Endothelial cell of umbilical vein (primary cell): ENCODE measurements at regions not wholly inside any gene's neighbourhood (a gene's known extent, or its start where the extent isn't known, plus 50 kb on each side); places are given as distances from the start of the nearest gene placed in this dataset.

ENCODE experiments used
- BruUV-seq: library from RNA; stranded (reverse); fragments of 400-500 nt; replicated peaks from 2 replicates; lab custom pipeline; 2021; lab: Mats Ljungman, UMichigan
- CTCF ChIA-PET: fragments of 300-600, 350-600 bp; sonication (Branson Sonifier 250); formaldehyde crosslinking; loops from one replicate; lab custom pipeline; 2021; ENCODE audit warnings: antibody characterized with exemption, inconsistent platforms; lab: Charles Lee
- POLR2A ChIA-PET: fragments of 300-600, 350-600 bp; sonication (Branson Sonifier 250); formaldehyde crosslinking; loops from one replicate; lab custom pipeline; 2021; ENCODE audit warnings: antibody characterized with exemption, inconsistent platforms; lab: Charles Lee
- DNase-seq: peaks from one replicate; pipeline ENCODE4 v3.0.0-alpha.2; 2011; ENCODE audit warnings: low read depth, low spot score
- FAIRE-seq: peaks from 2 replicates; lab custom pipeline; 2011; peaks lifted over from hg19 to GRCh38; lab: Jason Lieb, UNC
- H2AFZ ChIP-seq: 2 replicates; pipeline ENCODE4 v1.6.0; 2012; ENCODE audit warnings: low read depth, low read length, control low read depth, inconsistent platforms
- H3K27ac ChIP-seq: 2 replicates; pipeline ENCODE4 v1.5.1; 2011; ENCODE audit warnings: low read depth, mild to moderate bottlenecking, control low read depth, low read length, moderate library complexity; ENCODE audit not compliant: insufficient read depth
- H3K27me3 ChIP-seq, 2 experiments: 2 replicates each; pipeline versions ENCODE4 v1.6.0 to v1.6.1; 2011; ENCODE audit warnings: low read length in 2 of 2, mixed read lengths in 1 of 2; ENCODE audit not compliant: control insufficient read depth in 2 of 2, insufficient read depth in 2 of 2
- H3K36me3 ChIP-seq, 2 experiments: 2 replicates in 1 of 2; 3 replicates in 1 of 2; pipeline ENCODE4 v1.5.1; 2011; ENCODE audit warnings: low read length in 2 of 2, mild to moderate bottlenecking in 1 of 2, moderate library complexity in 1 of 2; ENCODE audit not compliant: control insufficient read depth in 2 of 2, insufficient read depth in 2 of 2; ENCODE audit errors: extremely low read depth in 1 of 2
- H3K4me1 ChIP-seq: 3 replicates; pipeline ENCODE4 v1.5.1; 2011; ENCODE audit warnings: mild to moderate bottlenecking, low read length; ENCODE audit not compliant: control insufficient read depth, insufficient read depth; ENCODE audit errors: extremely low read depth
- H3K4me2 ChIP-seq: 2 replicates; pipeline ENCODE4 v1.6.1; 2011; ENCODE audit warnings: low read length, control low read depth, mixed read lengths; ENCODE audit not compliant: insufficient read depth
- H3K4me3 ChIP-seq, 3 experiments: fragments of 200-600 bp in 1 of 3; sonication (generic), shearing (Covaris generic) in 1 of 3; replicated peaks in 1 of 3; 2 replicates each; pipeline ENCODE4 v1.5.1; 2011 to 2016; ENCODE audit warnings: control low read depth in 3 of 3, low read length in 3 of 3, mild to moderate bottlenecking in 2 of 3, inconsistent platforms in 1 of 3, low read depth in 1 of 3, moderate library complexity in 1 of 3; ENCODE audit not compliant: insufficient read depth in 1 of 3
- H3K79me2 ChIP-seq: 2 replicates; pipeline ENCODE4 v1.6.0; 2012; ENCODE audit warnings: low read length, inconsistent platforms; ENCODE audit not compliant: control insufficient read depth, insufficient read depth
- H3K9ac ChIP-seq: replicated peaks from 2 replicates; pipeline ENCODE3; 2011; ENCODE audit warnings: low read length, control low read depth; ENCODE audit not compliant: insufficient read depth; ENCODE audit errors: extremely low read depth
- H3K9me1 ChIP-seq: replicated peaks from 3 replicates; pipeline ENCODE4 v1.6.0; 2011; ENCODE audit warnings: mild to moderate bottlenecking, low read length; ENCODE audit not compliant: control insufficient read depth, insufficient read depth; ENCODE audit errors: extremely low read depth
- H3K9me3 ChIP-seq: replicated peaks from 2 replicates; pipeline ENCODE4 v1.5.1; 2012; ENCODE audit warnings: low read length, inconsistent platforms; ENCODE audit not compliant: control insufficient read depth, insufficient read depth
- H4K20me1 ChIP-seq: replicated peaks from 2 replicates; pipeline ENCODE3; 2011; ENCODE audit warnings: mild to moderate bottlenecking, low read length; ENCODE audit not compliant: control insufficient read depth, insufficient read depth; ENCODE audit errors: extremely low read depth
- EZH2 ChIP-seq: IDR thresholded peaks from 2 replicates; pipeline ENCODE4 v1.6.1; 2012; ENCODE audit warnings: borderline replicate concordance, low read depth, mild to moderate bottlenecking, moderate library complexity, low read length, inconsistent platforms; ENCODE audit not compliant: severe bottlenecking
- FOS ChIP-seq: IDR thresholded peaks from 2 replicates; pipeline ENCODE4 v1.6.1; 2011; ENCODE audit warnings: mild to moderate bottlenecking, low read length, moderate library complexity, borderline replicate concordance; ENCODE audit not compliant: insufficient read depth
- GATA2 ChIP-seq: IDR thresholded peaks from 2 replicates; pipeline ENCODE4 v1.7.0; 2011; ENCODE audit warnings: low read depth, mild to moderate bottlenecking, moderate library complexity, mixed read lengths, low read length; ENCODE audit not compliant: insufficient read length, insufficient read depth
- JUN ChIP-seq: IDR thresholded peaks from 2 replicates; pipeline ENCODE4 v1.6.1; 2011; ENCODE audit warnings: borderline replicate concordance, low read depth; ENCODE audit not compliant: insufficient read length, insufficient read depth
- MYC ChIP-seq: IDR thresholded peaks from one replicate; pipeline ENCODE4 v1.6.1; 2011; ENCODE audit warnings: mild to moderate bottlenecking, low read depth, low read length
- POLR2A ChIP-seq: IDR thresholded peaks from 2 replicates; pipeline ENCODE4 v1.6.1; 2012; ENCODE audit warnings: low read depth, mild to moderate bottlenecking, control low read depth, low read length
- POLR2AphosphoS5 ChIP-seq: IDR thresholded peaks from 2 replicates; pipeline ENCODE4 v1.6.1; 2012; ENCODE audit warnings: low read depth, mild to moderate bottlenecking, control low read depth, low read length, moderate library complexity; ENCODE audit not compliant: insufficient read depth
- dilution Hi-C: fragments of 300-500 bp; cut with MboI; formaldehyde crosslinking; loops from one replicate; pipeline ENCODE4 v1.15.0; 2019; ENCODE audit warnings: low sequenced_read_pairs; ENCODE audit not compliant: extremely low pct_ligation_motif_present
- intact Hi-C: fragments of 100-400 bp; cut with micrococcal nuclease; formaldehyde crosslinking; loops from one replicate; pipeline ENCODE4 v1.10.0; 2022
- TF ChIP-seq, protein P1 (sequence below), 2 donors: IDR thresholded peaks; 1 replicate in 1 of 2; 2 replicates in 1 of 2; pipeline ENCODE4 v1.5.1; 2011; ENCODE audit warnings: low read length in 2 of 2, mild to moderate bottlenecking in 2 of 2, moderate library complexity in 2 of 2, control low read depth in 1 of 2, inconsistent platforms in 1 of 2, low read depth in 1 of 2; ENCODE audit not compliant: insufficient read depth in 1 of 2; ENCODE audit errors: extremely low read depth in 1 of 2
- TF ChIP-seq, protein P2 (sequence below): IDR thresholded peaks from 2 replicates; pipeline ENCODE4 v1.6.1; 2011; ENCODE audit not compliant: insufficient read depth, insufficient read length

DNA sequence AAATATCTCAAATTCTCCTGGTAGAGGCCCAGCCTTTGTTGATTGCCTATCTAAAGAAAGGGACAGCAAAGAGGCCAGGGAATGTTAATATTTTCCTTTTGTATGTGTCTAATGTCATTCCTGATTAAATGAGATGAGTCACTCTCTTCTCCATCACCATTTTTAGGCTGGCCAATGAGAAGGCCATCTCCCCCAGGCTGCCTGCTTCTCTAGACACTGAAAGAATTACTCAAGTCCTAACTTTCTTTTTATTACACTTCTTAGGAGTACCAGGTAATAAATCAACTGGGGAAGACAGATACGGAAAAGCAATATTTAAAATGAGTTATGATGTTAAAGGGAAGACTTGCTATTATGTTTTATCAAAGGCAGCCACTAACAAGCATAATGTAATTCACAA lies 259.2 kb upstream of the SORL1-AS1 start:
- POLR2A ChIA-PET = no interaction called here
- H3K9me3 ChIP-seq = no peaks in the 10 kb centered on the region
- BruUV-seq = no TSS peak
- H3K36me3 ChIP-seq = no peaks in the 10 kb centered on the region
- H3K4me2 ChIP-seq = no peak overlapping the region
- no peak overlapping the region for H3K4me3 ChIP-seq
- FAIRE-seq = no peak
- dilution Hi-C loops (no loop called here), intact Hi-C loops (no loop called here)
- no peak for TF ChIP-seq POLR2A
- TF ChIP-seq EZH2 = no peak
- no peak for TF ChIP-seq FOS
- no peak for TF ChIP-seq JUN
- TF ChIP-seq, protein P1, sequence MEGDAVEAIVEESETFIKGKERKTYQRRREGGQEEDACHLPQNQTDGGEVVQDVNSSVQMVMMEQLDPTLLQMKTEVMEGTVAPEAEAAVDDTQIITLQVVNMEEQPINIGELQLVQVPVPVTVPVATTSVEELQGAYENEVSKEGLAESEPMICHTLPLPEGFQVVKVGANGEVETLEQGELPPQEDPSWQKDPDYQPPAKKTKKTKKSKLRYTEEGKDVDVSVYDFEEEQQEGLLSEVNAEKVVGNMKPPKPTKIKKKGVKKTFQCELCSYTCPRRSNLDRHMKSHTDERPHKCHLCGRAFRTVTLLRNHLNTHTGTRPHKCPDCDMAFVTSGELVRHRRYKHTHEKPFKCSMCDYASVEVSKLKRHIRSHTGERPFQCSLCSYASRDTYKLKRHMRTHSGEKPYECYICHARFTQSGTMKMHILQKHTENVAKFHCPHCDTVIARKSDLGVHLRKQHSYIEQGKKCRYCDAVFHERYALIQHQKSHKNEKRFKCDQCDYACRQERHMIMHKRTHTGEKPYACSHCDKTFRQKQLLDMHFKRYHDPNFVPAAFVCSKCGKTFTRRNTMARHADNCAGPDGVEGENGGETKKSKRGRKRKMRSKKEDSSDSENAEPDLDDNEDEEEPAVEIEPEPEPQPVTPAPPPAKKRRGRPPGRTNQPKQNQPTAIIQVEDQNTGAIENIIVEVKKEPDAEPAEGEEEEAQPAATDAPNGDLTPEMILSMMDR (IDR thresholded peaks at IDR 0.05; ENCODE audit: extremely low read depth in 1 of 2, insufficient read depth in 1 of 2, low read depth in 1 of 2, low read length in 2 of 2) = no peak
- no peaks in the 10 kb centered on the region for H3K4me1 ChIP-seq
- no peaks in the 10 kb centered on the region for H4K20me1 ChIP-seq
- CTCF ChIA-PET = no interaction called here
- H3K9me1 ChIP-seq = no peaks in the 10 kb centered on the region
- no peak overlapping the region for H3K9ac ChIP-seq
- H3K27me3 ChIP-seq = peaks cover 5 to 9% of the 10 kb centered on the region in 2 experiments
- H3K79me2 ChIP-seq = no peaks in the 10 kb centered on the region
- H3K27ac ChIP-seq = no peak overlapping the region
- no peak overlapping the region for H2AFZ ChIP-seq
- DNase-seq = no peak

DNA sequence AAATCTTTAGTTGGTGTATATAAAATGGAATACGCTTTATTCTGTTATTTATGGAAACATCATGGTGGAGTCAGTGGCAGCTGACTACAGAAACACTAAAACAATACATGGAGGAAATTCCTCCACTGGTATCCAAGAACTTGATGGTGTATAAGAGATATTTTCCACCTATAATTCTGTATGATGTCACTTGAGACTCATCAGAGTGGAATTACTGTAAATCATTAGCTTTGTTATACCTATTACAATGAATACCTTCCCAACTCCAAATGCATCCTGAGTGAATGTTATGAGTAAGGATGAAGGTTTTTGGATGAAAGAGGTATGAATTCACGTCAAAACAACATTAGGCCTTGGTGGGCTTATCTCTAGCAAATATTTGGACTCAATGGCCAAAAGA lies 258.5 kb upstream of the SORL1-AS1 start:
- Histone ChIP-seq H3K79me2 (no peaks in the 10 kb centered on the region), H4K20me1 (no peaks in the 10 kb centered on the region), H3K4me1 (no peaks in the 10 kb centered on the region), H3K4me3 (no peak overlapping the region), H3K27ac (no peak overlapping the region), H3K9me3 (no peaks in the 10 kb centered on the region), H3K27me3 (peaks cover 5% of the 10 kb centered on the region in 2 experiments), H2AFZ (no peak overlapping the region), H3K36me3 (no peaks in the 10 kb centered on the region), H3K9me1 (no peaks in the 10 kb centered on the region), H3K9ac (no peak overlapping the region), H3K4me2 (no peak overlapping the region)
- DNase-seq (no peak), FAIRE-seq (no peak)
- BruUV-seq = no TSS peak
- ChIA-PET CTCF (no interaction called here), POLR2A (no interaction called here)
- intact Hi-C loops = no loop called here
- TF ChIP-seq JUN (no peak), MYC (no peak), POLR2AphosphoS5 (no peak), GATA2 (no peak), POLR2A (no peak), EZH2 (no peak), FOS (no peak)
- TF ChIP-seq, protein P1 (IDR thresholded peaks at IDR 0.05; ENCODE audit: extremely low read depth in 1 of 2, insufficient read depth in 1 of 2, low read depth in 1 of 2, low read length in 2 of 2) = no peak
- TF ChIP-seq, protein P2, sequence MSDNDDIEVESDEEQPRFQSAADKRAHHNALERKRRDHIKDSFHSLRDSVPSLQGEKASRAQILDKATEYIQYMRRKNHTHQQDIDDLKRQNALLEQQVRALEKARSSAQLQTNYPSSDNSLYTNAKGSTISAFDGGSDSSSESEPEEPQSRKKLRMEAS = no peak
- dilution Hi-C loops = no loop called here
